ENCODE measurements at regions not wholly inside any gene's neighbourhood (a gene's known extent, or its start where the extent isn't known, plus 50 kb on each side); places are given as distances from the start of the nearest gene placed in this dataset.

- Histone ChIP-seq H3K27me3 (no peaks in the 10 kb centered on the region), H3K9me3 (peaks cover 0 to 6% (median 0%) of the 10 kb centered on the region in 12 donors), H3K36me3 (no peaks in the 10 kb centered on the region), H3K27ac (no peak overlapping the region), H3K4me1 (peaks cover 0 to 14% (median 0%) of the 10 kb centered on the region in 12 donors), H3K4me3 (no peak overlapping the region)
- WGBS, 4 donors = 70 to 85% (median 81%) methylated on average over 3 of the region's 3 CpGs
- no peak for DNase-seq
- TF ChIP-seq, protein P1, sequence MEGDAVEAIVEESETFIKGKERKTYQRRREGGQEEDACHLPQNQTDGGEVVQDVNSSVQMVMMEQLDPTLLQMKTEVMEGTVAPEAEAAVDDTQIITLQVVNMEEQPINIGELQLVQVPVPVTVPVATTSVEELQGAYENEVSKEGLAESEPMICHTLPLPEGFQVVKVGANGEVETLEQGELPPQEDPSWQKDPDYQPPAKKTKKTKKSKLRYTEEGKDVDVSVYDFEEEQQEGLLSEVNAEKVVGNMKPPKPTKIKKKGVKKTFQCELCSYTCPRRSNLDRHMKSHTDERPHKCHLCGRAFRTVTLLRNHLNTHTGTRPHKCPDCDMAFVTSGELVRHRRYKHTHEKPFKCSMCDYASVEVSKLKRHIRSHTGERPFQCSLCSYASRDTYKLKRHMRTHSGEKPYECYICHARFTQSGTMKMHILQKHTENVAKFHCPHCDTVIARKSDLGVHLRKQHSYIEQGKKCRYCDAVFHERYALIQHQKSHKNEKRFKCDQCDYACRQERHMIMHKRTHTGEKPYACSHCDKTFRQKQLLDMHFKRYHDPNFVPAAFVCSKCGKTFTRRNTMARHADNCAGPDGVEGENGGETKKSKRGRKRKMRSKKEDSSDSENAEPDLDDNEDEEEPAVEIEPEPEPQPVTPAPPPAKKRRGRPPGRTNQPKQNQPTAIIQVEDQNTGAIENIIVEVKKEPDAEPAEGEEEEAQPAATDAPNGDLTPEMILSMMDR (IDR thresholded peaks at IDR 0.05) = no peak
- no peak for TF ChIP-seq POLR2A (IDR thresholded peaks at IDR 0.05)
- no peak for ATAC-seq
- intact Hi-C loops (cut with DNase I) = loop anchor here in 1 of 10 donors (10.0 kb wide), 1 partner anchor 110 kb away; no protein-coding TSS in a partner anchor
Measured at GRCh38 chr3:29164825-29165224, 116.0 kb upstream of the RBMS3 start.

DNA sequence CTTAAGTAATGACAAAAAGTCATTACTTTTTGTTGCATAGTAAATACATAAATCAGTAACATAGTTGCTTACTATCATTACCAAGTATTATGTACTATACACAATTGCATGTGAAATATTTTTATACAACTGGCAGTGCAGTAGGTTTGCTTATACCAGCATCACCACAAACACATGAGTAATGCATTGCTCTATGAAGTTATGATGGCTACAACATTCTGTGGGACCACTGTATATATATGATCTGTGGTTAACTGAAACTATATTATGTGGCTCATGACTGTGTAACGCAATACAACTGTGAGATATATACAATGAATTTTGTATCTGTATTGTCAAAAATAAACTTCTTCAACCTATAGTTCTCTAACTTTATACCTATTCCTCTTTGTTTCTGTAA lies 113.7 kb upstream of the RBMS3 start:
- no peak for TF ChIP-seq POLR2A (IDR thresholded peaks at IDR 0.05)
- TF ChIP-seq, protein P1 (IDR thresholded peaks at IDR 0.05) = no peak
- no peak overlapping the region for H3K27ac ChIP-seq
- peaks cover 0 to 34% (median 10%) of the 10 kb centered on the region in 12 donors for H3K4me1 ChIP-seq
- H3K4me3 ChIP-seq = no peak overlapping the region
- intact Hi-C loops (cut with DNase I) = loop anchor here in 1 of 10 donors (10.0 kb wide), 1 partner anchor 108 kb away; no protein-coding TSS in a partner anchor
- ATAC-seq (no peak), DNase-seq (no peak)
- WGBS, 4 donors = 95 to 100% (median 98%) methylated on average over 1 of the region's 1 CpG
- no peaks in the 10 kb centered on the region for H3K36me3 ChIP-seq
- H3K9me3 ChIP-seq = no peaks in the 10 kb centered on the region
- no peaks in the 10 kb centered on the region for H3K27me3 ChIP-seq

- H3K36me3 ChIP-seq = no peaks in the 10 kb centered on the region
- H3K4me3 ChIP-seq = no peak overlapping the region
- H3K27ac ChIP-seq = no peak overlapping the region
- intact Hi-C loops (cut with DNase I) = loop anchor here in 1 of 10 donors (10.0 kb wide), 1 partner anchor 107 kb away; no protein-coding TSS in a partner anchor
- WGBS, 4 donors = 95 to 97% (median 95%) methylated on average over 2 of the region's 2 CpGs
- no peaks in the 10 kb centered on the region for H3K27me3 ChIP-seq
- TF ChIP-seq, protein P1 (IDR thresholded peaks at IDR 0.05) = no peak
- no peak for TF ChIP-seq POLR2A (IDR thresholded peaks at IDR 0.05)
- DNase-seq (no peak), ATAC-seq (no peak)
- H3K9me3 ChIP-seq = no peaks in the 10 kb centered on the region
- H3K4me1 ChIP-seq = peaks cover 0 to 35% (median 10%) of the 10 kb centered on the region in 12 donors
Measured at GRCh38 chr3:29168081-29168480, 112.8 kb upstream of the RBMS3 start.

DNA sequence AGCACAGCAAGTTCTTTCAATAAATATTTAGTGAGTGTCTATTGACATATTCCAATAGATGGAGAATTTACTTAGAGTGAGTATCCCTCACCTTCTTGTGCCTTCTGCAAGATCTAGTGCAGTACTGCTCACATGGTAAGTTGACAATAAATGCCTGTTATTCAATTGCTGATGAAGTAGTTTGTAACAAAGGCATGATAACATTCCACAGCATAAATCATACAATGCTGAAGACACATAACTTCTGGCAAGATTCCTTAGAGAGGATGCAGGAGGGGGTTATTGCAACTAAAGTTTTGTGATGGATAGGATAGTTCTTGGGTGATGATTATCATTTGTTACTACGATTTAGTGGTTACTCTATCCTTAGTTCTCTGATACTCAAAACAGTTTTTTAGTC lies 112.2 kb upstream of the RBMS3 start:
- WGBS, 4 donors = 70 to 94% (median 89%) methylated on average over 1 of the region's 1 CpG
- intact Hi-C loops (cut with DNase I) = loop anchor here in 1 of 10 donors (10.0 kb wide), 1 partner anchor 106 kb away; no protein-coding TSS in a partner anchor
- Histone ChIP-seq H3K4me3 (no peak overlapping the region), H3K27me3 (no peaks in the 10 kb centered on the region), H3K27ac (no peak overlapping the region), H3K4me1 (peaks cover 0 to 35% (median 10%) of the 10 kb centered on the region in 12 donors), H3K9me3 (no peaks in the 10 kb centered on the region), H3K36me3 (no peaks in the 10 kb centered on the region)
- DNase-seq = no peak
- TF ChIP-seq, protein P1 (IDR thresholded peaks at IDR 0.05) = no peak
- no peak for TF ChIP-seq POLR2A (IDR thresholded peaks at IDR 0.05)
- ATAC-seq = no peak

Data from heart left ventricle (tissue), 16 donors.